Mesenchymal stem cell (in vitro differentiated cells and primary cell): ENCODE measurements at regions not wholly inside any gene's neighbourhood (a gene's known extent, or its start where the extent isn't known, plus 50 kb on each side); places are given as distances from the start of the nearest gene placed in this dataset.

Source experiments
- DNase-seq: peaks from one replicate; pipeline ENCODE4 v3.0.0-alpha.2; 2013
- H2AFZ ChIP-seq: one replicate; pipeline ENCODE4 v1.6.1; 2013; ENCODE audit warnings: low read depth, mild to moderate bottlenecking, control low read depth, inconsistent platforms, low read length, moderate library complexity
- H2AK5ac ChIP-seq: 2 replicates; pipeline ENCODE4 v1.6.1; 2013; ENCODE audit warnings: low read length, moderate library complexity, mild to moderate bottlenecking, inconsistent platforms; ENCODE audit not compliant: severe bottlenecking
- H2BK120ac ChIP-seq: one replicate; pipeline ENCODE4 v1.6.1; 2013; ENCODE audit warnings: low read depth, mild to moderate bottlenecking, inconsistent platforms, low read length, moderate library complexity
- H2BK12ac ChIP-seq, 2 experiments: one replicate each; pipeline ENCODE4 v1.6.1; 2013; ENCODE audit warnings: inconsistent platforms in 2 of 2, low read length in 2 of 2, mild to moderate bottlenecking in 2 of 2, moderate library complexity in 2 of 2, control low read depth in 1 of 2
- H2BK15ac ChIP-seq: one replicate; pipeline ENCODE4 v1.6.1; 2013; ENCODE audit warnings: mild to moderate bottlenecking, low read depth, inconsistent platforms; ENCODE audit not compliant: poor library complexity, severe bottlenecking
- H2BK5ac ChIP-seq: 2 replicates; pipeline ENCODE4 v1.6.1; 2013; ENCODE audit warnings: low read depth, mild to moderate bottlenecking, low read length, control low read depth, inconsistent platforms; ENCODE audit not compliant: poor library complexity, severe bottlenecking
- H3K14ac ChIP-seq, 2 experiments: one replicate each; pipeline ENCODE4 v1.6.1; 2013; ENCODE audit warnings: inconsistent platforms in 2 of 2, low read length in 2 of 2, control low read depth in 1 of 2, mild to moderate bottlenecking in 1 of 2, moderate library complexity in 1 of 2
- H3K18ac ChIP-seq, 2 experiments: one replicate each; pipeline ENCODE4 v1.6.1; 2013; ENCODE audit warnings: inconsistent platforms in 2 of 2, low read length in 2 of 2, control low read depth in 1 of 2, low read depth in 1 of 2, mild to moderate bottlenecking in 1 of 2
- H3K23ac ChIP-seq, 2 experiments: one replicate each; pipeline ENCODE4 v1.6.1; 2013; ENCODE audit warnings: inconsistent platforms in 2 of 2, low read length in 2 of 2, mild to moderate bottlenecking in 2 of 2, moderate library complexity in 2 of 2, control low read depth in 1 of 2
- H3K27ac ChIP-seq: 2 replicates; pipeline ENCODE4 v1.5.1; 2013; ENCODE audit warnings: mild to moderate bottlenecking, moderate library complexity, low read length, control low read depth, inconsistent platforms; ENCODE audit not compliant: poor library complexity, severe bottlenecking
- H3K27me3 ChIP-seq, 2 experiments: 2 replicates each; pipeline versions ENCODE4 v1.6.1 to v1.7.0; 2013; ENCODE audit warnings: low read length in 2 of 2, mild to moderate bottlenecking in 2 of 2, moderate library complexity in 2 of 2, control low read depth in 1 of 2, inconsistent platforms in 1 of 2; ENCODE audit not compliant: control insufficient read depth in 1 of 2, insufficient read depth in 1 of 2
- H3K36me3 ChIP-seq, 2 experiments: 2 replicates each; pipeline versions ENCODE4 v1.6.1 to v1.7.0; 2013; ENCODE audit warnings: low read length in 2 of 2, control low read depth in 1 of 2, inconsistent platforms in 1 of 2, low read depth in 1 of 2, mild to moderate bottlenecking in 1 of 2; ENCODE audit not compliant: insufficient read depth in 2 of 2, control insufficient read depth in 1 of 2
- H3K4ac ChIP-seq, 2 experiments: one replicate each; pipeline ENCODE4 v1.6.1; 2013; ENCODE audit warnings: inconsistent platforms in 2 of 2, low read length in 2 of 2, mild to moderate bottlenecking in 2 of 2, moderate library complexity in 2 of 2, control low read depth in 1 of 2, low read depth in 1 of 2
- H3K4me1 ChIP-seq: 2 replicates; pipeline ENCODE4 v1.6.1; 2013; ENCODE audit warnings: low read depth, low read length, control low read depth; ENCODE audit not compliant: control insufficient read depth, insufficient read depth
- H3K4me2 ChIP-seq: 2 replicates; pipeline ENCODE4 v1.6.1; 2013; ENCODE audit warnings: low read length, mild to moderate bottlenecking, inconsistent platforms; ENCODE audit not compliant: poor library complexity, severe bottlenecking
- H3K4me3 ChIP-seq, 2 experiments: 2 replicates each; pipeline versions ENCODE4 v1.5.1 to v1.7.0; 2013; ENCODE audit warnings: low read length in 2 of 2, mild to moderate bottlenecking in 2 of 2, control low read depth in 1 of 2, low read depth in 1 of 2; ENCODE audit not compliant: insufficient read depth in 1 of 2
- H3K79me1 ChIP-seq: replicated peaks from 2 replicates; pipeline ENCODE4 v1.6.1; 2013; ENCODE audit warnings: mild to moderate bottlenecking, control low read depth, low read length, inconsistent platforms; ENCODE audit not compliant: poor library complexity, severe bottlenecking
- H3K9ac ChIP-seq: 2 replicates; pipeline ENCODE4 v1.7.0; 2013; ENCODE audit warnings: mild to moderate bottlenecking, low read length, moderate library complexity
- H3K9me3 ChIP-seq: 2 replicates; pipeline ENCODE4 v1.7.0; 2013; ENCODE audit warnings: mild to moderate bottlenecking, low read length; ENCODE audit not compliant: control insufficient read depth
- H4K8ac ChIP-seq: one replicate; pipeline ENCODE4 v1.6.1; 2013; ENCODE audit warnings: inconsistent platforms, mild to moderate bottlenecking, low read length, moderate library complexity
- H4K91ac ChIP-seq: one replicate; pipeline ENCODE4 v1.6.1; 2013; ENCODE audit warnings: mild to moderate bottlenecking, low read length, inconsistent platforms
- WGBS: methylation state at CpG from one replicate; pipeline ENCODE4 v1.1.7; 2013; ENCODE audit warnings: mixed read lengths; 5-methylcytosine and 5-hydroxymethylcytosine counted together

GRCh38 chr2:22444281-22444680 is 940.7 kb upstream of the KLHL29 start:
- Histone ChIP-seq H3K4me3 (no peak overlapping the region), H3K4me2 (no peak overlapping the region), H2AFZ (no peak overlapping the region), H3K18ac (no peak overlapping the region), H3K9me3 (peaks cover 11% of the 10 kb centered on the region), H3K27ac (no peak overlapping the region), H3K14ac (no peak overlapping the region), H3K23ac (no peak overlapping the region), H2BK15ac (no peak overlapping the region), H2BK120ac (no peak overlapping the region), H3K4me1 (no peaks in the 10 kb centered on the region), H3K4ac (no peak overlapping the region), H3K79me1 (no peaks in the 10 kb centered on the region), H3K27me3 (no peaks in the 10 kb centered on the region), H2BK5ac (no peak overlapping the region), H3K9ac (no peak overlapping the region), H2BK12ac (no peak overlapping the region), H2AK5ac (no peak overlapping the region), H4K91ac (no peak overlapping the region), H3K36me3 (no peaks in the 10 kb centered on the region), H4K8ac (no peak overlapping the region)
- WGBS: no CpG with 5 or more reads among the region's 1 CpG
- no peak for DNase-seq

- Histone ChIP-seq H3K4me1 (no peaks in the 10 kb centered on the region), H3K9me3 (peaks cover 11% of the 10 kb centered on the region), H4K8ac (no peak overlapping the region), H3K18ac (no peak overlapping the region), H3K23ac (no peak overlapping the region), H4K91ac (no peak overlapping the region), H2BK5ac (no peak overlapping the region), H3K14ac (no peak overlapping the region), H2AK5ac (no peak overlapping the region), H3K4me3 (no peak overlapping the region), H3K27ac (no peak overlapping the region), H3K27me3 (no peaks in the 10 kb centered on the region), H3K9ac (no peak overlapping the region), H2BK120ac (no peak overlapping the region), H3K4me2 (no peak overlapping the region), H2AFZ (no peak overlapping the region), H2BK12ac (no peak overlapping the region), H3K4ac (no peak overlapping the region), H2BK15ac (no peak overlapping the region), H3K36me3 (no peaks in the 10 kb centered on the region), H3K79me1 (no peaks in the 10 kb centered on the region)
- WGBS: 85% methylated on average over 5 of the region's 5 CpGs
- no peak for DNase-seq
Observed at GRCh38 chr2:22449696-22450095, 935.3 kb upstream of the KLHL29 start.

GRCh38 chr2:22450831-22451230 is 934.1 kb upstream of the KLHL29 start:
- Histone ChIP-seq H3K18ac (no peak overlapping the region), H2BK120ac (no peak overlapping the region), H3K14ac (no peak overlapping the region), H3K4ac (no peak overlapping the region), H4K8ac (no peak overlapping the region), H3K4me3 (no peak overlapping the region), H3K36me3 (no peaks in the 10 kb centered on the region), H2BK12ac (no peak overlapping the region), H2AK5ac (no peak overlapping the region), H2BK5ac (no peak overlapping the region), H3K27ac (no peak overlapping the region), H3K79me1 (no peaks in the 10 kb centered on the region), H2AFZ (no peak overlapping the region), H3K27me3 (no peaks in the 10 kb centered on the region), H3K23ac (no peak overlapping the region), H4K91ac (no peak overlapping the region), H3K9me3 (peaks cover 11% of the 10 kb centered on the region), H2BK15ac (no peak overlapping the region), H3K4me1 (no peaks in the 10 kb centered on the region), H3K4me2 (no peak overlapping the region), H3K9ac (no peak overlapping the region)
- no peak for DNase-seq
- 90% methylated on average over 6 of the region's 8 CpGs for WGBS

- H2BK5ac ChIP-seq: no peak overlapping the region
- H2BK12ac ChIP-seq: no peak overlapping the region
- no peak overlapping the region for H3K9ac ChIP-seq
- no peak overlapping the region for H3K14ac ChIP-seq
- H3K4me3 ChIP-seq: no peak overlapping the region
- H3K36me3 ChIP-seq: no peaks in the 10 kb centered on the region
- no peak overlapping the region for H2BK15ac ChIP-seq
- H4K91ac ChIP-seq: no peak overlapping the region
- no peaks in the 10 kb centered on the region for H3K27me3 ChIP-seq
- no peak overlapping the region for H3K4me2 ChIP-seq
- no peak overlapping the region for H2AFZ ChIP-seq
- H3K27ac ChIP-seq: no peak overlapping the region
- H3K4me1 ChIP-seq: no peaks in the 10 kb centered on the region
- no peak overlapping the region for H2BK120ac ChIP-seq
- peak; percentile 84 for DNase-seq
- no peak overlapping the region for H3K18ac ChIP-seq
- H3K23ac ChIP-seq: no peak overlapping the region
- no peaks in the 10 kb centered on the region for H3K79me1 ChIP-seq
- H3K4ac ChIP-seq: no peak overlapping the region
- H3K9me3 ChIP-seq: no peaks in the 10 kb centered on the region
- 25% methylated on average over 2 of the region's 2 CpGs for WGBS
- H4K8ac ChIP-seq: no peak overlapping the region
- H2AK5ac ChIP-seq: no peak overlapping the region
Observed at GRCh38 chr2:22454826-22455485, 930.0 kb upstream of the KLHL29 start.
